CD4-positive, alpha-beta T cell treated with Interleukin-15 for 4 hours (primary cell): ENCODE measurements at regions not wholly inside any gene's neighbourhood (a gene's known extent, or its start where the extent isn't known, plus 50 kb on each side); places are given as distances from the start of the nearest gene placed in this dataset.
A peak's percentile ranks its signal among the peaks of the same experiment; 100 is the strongest.
"Not testable (repeated sequence)": the region's sequence is repeated elsewhere in the genome, so short reads cannot be mapped to it uniquely, and the experiment has no call there.

Source experiments
- DNase-seq: peaks from one replicate; pipeline ENCODE4 v3.0.0-alpha.2; 2020; ENCODE audit warnings: low spot score

DNA sequence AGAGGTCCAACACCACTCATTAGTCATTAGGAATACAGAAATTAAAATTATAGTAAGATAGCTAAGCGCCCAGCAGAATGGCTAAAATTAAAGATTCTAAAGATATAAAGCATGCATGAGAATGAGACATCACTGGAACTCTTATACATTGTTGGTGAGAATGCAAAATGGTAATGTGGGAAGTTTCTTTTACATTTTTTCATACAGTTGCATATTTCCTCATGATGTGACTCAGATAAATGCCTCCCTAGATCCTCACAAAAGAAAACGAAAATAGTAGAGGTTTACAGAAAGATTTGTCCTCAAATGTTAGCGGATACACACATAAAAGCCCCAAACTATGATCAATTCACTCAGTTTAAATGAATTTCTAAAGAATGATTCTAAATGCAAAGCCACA, 633.7 kb upstream of the GJE1 start:
- no peak for DNase-seq

- no peak for DNase-seq
Measured at GRCh38 chr6:141492521-141493284, 640.0 kb upstream of the GJE1 start.

GRCh38 chr6:141491684-141492083, 641.0 kb upstream of the GJE1 start:
- no peak for DNase-seq

- DNase-seq, result no peak
Measured at GRCh38 chr6:141490982-141491381, 641.7 kb upstream of the GJE1 start.

DNA sequence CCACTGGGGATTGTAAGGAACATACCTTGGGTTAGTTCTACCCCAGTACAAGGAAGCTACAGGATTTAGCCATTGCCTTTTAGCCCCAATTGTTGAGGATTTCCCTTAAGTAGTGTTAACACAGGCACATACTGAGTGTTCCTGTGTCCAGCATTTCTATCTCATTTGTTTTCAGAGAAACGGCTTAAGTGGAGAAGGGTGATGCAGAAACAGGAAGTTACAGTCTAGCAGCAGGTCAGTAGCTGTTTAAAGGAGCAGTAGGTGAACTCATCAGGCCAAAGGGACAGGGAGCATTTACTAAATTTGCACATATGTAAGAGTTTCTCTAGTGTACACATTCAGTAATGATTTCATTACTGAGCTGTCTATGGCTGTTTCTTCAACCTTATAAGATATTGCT, 644.2 kb upstream of the GJE1 start:
- peak; percentile 12 for DNase-seq

DNA sequence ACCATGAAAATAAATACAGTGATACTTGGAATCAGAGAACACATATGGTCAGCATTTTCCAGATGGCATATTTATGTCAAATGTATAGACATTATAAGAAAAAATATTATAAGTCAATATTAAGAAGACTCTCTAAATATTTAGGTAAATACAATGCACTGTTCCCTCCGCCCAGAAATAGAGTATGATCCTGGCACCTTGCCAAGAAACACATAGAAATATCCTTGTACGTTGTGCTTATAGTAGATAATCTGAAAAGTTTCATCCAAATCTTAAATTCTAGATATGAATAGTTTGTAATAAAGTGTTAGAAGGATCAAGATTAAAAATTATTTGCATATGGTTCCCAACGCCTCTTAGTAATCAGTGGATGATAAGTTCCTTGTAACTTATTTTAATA, 645.8 kb upstream of the GJE1 start:
- no peak for DNase-seq

GRCh38 chr6:141484711-141485110, 648.0 kb upstream of the GJE1 start:
- peak; percentile 40 for DNase-seq

DNA sequence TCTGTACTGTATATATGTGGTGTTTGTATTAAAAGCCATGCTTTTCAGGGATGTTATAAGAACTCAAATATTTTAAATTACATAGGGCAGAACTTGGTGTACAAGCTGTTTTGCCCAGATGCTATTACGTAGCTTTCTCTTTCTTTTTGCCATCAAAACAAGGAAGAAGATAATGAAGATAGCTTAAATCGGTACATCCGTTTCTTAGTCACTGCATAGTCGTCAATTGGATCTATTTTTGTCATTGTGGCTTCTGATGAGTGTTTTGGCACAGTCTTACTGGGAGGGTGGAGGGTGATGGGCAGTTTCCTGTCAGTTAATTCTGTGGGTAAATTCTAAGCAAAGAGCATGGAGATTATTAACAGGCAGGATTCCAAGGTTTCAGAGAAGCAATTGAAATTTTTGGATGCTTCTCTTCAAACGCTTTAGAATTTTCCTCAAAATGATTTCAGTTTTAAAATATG, 649.1 kb upstream of the GJE1 start:
- peak; percentile 80 for DNase-seq

DNA sequence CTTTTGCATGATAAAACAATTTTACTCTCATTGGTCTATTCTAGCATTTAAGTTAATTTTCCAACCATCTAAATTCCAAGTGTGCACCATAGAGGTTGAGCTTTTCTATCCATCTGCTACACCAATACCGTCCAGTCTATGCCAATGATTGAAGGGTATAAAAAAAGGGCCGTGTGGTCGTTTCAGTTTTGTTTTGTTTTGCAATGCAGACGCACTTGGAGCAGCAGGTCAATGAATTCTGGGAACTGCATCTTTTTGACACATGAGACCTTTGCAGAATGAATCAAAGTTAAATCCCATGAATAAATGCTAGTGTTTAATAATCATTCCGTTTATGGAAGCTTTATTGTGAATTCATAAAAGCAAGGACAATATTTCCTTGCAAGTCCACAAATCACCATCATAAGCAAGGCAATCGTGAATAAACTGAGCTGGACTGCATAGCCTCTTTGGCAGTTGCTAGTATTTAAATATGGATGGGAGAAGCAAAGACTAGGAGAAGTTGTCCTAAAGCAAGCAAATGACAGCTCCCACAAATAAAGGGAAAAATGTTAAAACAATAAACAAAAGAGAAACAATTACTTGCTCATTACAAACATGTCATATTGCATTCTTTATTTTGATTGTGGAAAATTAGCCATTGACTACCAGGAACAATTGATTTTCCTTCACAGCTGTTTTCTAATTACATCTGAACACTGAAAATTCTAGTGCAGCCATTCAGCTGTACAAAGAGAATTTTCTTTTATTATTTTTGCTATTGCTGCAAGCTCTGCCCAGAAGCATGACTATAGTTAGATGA, 649.7 kb upstream of the GJE1 start:
- DNase-seq, result peak; percentile 8

GRCh38 chr6:141475259-141475658, 657.5 kb upstream of the GJE1 start:
- DNase-seq, result no peak

GRCh38 chr6:141472162-141472928, 660.4 kb upstream of the GJE1 start:
- DNase-seq, result no peak

- DNase-seq, result no peak
Measured at GRCh38 chr6:141470810-141471209, 661.9 kb upstream of the GJE1 start.

GRCh38 chr6:141467881-141468280, 664.8 kb upstream of the GJE1 start:
- DNase-seq, result no peak

DNA sequence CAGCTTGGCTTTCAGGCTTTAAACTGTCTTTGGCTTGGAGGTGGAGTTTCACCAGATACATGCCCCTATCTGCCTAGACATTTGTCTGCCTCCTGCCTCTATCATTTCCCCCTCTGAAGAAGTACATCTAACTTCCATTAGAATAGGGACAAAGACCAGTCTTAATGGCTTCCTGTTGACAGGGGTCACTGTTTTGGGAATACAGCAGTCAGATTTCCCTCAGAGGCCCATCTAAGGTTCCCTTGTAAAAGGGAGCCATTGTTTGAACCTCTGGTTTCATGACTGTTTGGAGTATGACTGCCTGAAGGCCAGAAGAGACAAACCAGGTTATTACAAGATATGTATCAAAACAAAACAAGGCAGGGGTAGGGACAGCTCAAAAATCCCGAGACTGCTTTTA, 665.7 kb upstream of the GJE1 start:
- no peak for DNase-seq

GRCh38 chr6:141464896-141465295, 667.8 kb upstream of the GJE1 start:
- DNase-seq, result no peak

- peak; percentile 32 for DNase-seq
Measured at GRCh38 chr6:141464490-141464889, 668.2 kb upstream of the GJE1 start.

- DNase-seq, result no peak
Measured at GRCh38 chr6:141463237-141463977, 669.3 kb upstream of the GJE1 start.

GRCh38 chr6:141460743-141461484, 671.8 kb upstream of the GJE1 start:
- no peak for DNase-seq

- DNase-seq, result not testable (repeated sequence)
Measured at GRCh38 chr6:141460245-141460644, 672.5 kb upstream of the GJE1 start.

- not testable (repeated sequence) for DNase-seq
Measured at GRCh38 chr6:141457984-141458383, 674.7 kb upstream of the GJE1 start.

DNA sequence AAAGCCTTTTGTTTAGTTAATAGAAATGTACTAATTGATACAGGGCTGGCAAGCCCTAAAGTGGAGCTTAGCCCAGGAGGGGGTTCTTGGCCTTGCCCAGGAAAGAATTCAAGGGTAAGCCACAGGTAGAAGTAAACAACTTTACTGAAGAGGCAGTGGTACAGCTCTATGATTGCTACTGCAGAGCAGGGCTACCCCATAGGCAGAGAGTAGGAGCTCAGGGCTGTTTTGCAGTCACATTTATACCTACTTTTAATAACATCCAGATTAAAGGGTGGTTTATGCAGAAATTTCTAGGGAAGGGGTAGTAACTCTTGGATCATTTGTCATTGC, 680.4 kb upstream of the GJE1 start:
- DNase-seq, result no peak
